Activated CD8-positive, alpha-beta T cell treated with anti-CD3 and anti-CD28 coated beads for 36 hours (primary cell): ENCODE measurements at regions not wholly inside any gene's neighbourhood (a gene's known extent, or its start where the extent isn't known, plus 50 kb on each side); places are given as distances from the start of the nearest gene placed in this dataset.

Experiments
- ATAC-seq: fragments of 200-7000 bp; cut with Tn5 transposase; one replicate; pipeline ENCODE4 v1.10.0; 2021; ENCODE audit warnings: mild to moderate bottlenecking, moderate library complexity
- CTCF ChIA-PET: fragments of 350-600 bp; sonication (Branson Sonifier 250); formaldehyde crosslinking; loops from one replicate; lab custom pipeline; 2021; ENCODE audit warnings: antibody characterized with exemption; lab: Charles Lee
- POLR2A ChIA-PET: fragments of 350-600 bp; sonication (Branson Sonifier 250); formaldehyde crosslinking; loops from one replicate; lab custom pipeline; 2021; ENCODE audit warnings: antibody characterized with exemption; lab: Charles Lee
- DNase-seq: peaks from one replicate; pipeline ENCODE4 v3.0.0-alpha.2; 2020
- H3K27ac Mint-ChIP-seq: one replicate; pipeline ENCODE4 v1.8.0; 2021; ENCODE audit warnings: mild to moderate bottlenecking, mixed read lengths
- H3K27me3 Mint-ChIP-seq: one replicate; pipeline ENCODE4 v1.8.0; 2021; ENCODE audit warnings: mixed read lengths
- H3K36me3 Mint-ChIP-seq: one replicate; pipeline ENCODE4 v1.8.0; 2021; ENCODE audit warnings: low read depth, mixed read lengths
- H3K4me1 Mint-ChIP-seq: one replicate; pipeline ENCODE4 v1.8.0; 2021; ENCODE audit warnings: low read depth, mixed read lengths
- H3K4me3 Mint-ChIP-seq: one replicate; pipeline ENCODE4 v1.8.0; 2021; ENCODE audit warnings: mild to moderate bottlenecking, moderate library complexity, mixed read lengths
- H3K9me3 Mint-ChIP-seq: one replicate; pipeline ENCODE4 v1.8.0; 2021; ENCODE audit warnings: mixed read lengths
- intact Hi-C: fragments of 100-400 bp; cut with micrococcal nuclease; formaldehyde crosslinking; loops from one replicate; pipeline ENCODE4 v1.10.0; 2022
- TF ChIP-seq, protein P1 (sequence below): fragments of 200-600 bp; IDR thresholded peaks from one replicate; pipeline ENCODE4 v1.8.0; 2022; ENCODE audit warnings: antibody characterized with exemption, mild to moderate bottlenecking

DNA sequence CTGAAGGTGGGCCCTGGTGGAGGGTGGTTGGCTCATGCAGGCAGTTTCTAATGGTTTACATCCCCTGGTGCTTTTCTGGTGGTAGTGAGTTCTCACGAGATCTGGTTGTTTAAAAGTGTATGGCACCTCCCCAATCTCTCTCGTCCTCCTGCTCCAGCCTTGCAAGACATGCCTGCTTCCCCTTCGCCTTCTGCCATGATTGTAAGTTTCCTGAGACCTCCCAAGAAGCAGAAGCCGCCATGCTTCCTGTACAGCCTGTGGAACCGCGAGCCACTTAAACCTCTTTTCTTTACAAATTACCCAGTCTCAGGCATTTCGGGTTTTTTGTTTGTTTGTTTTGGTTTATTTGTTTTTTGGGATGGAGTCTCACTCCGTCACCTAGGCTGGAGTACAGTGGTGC lies 173.2 kb downstream of the MN1 start:
- ATAC-seq = no peak
- intact Hi-C loops = no loop called here
- TF ChIP-seq, protein P1, sequence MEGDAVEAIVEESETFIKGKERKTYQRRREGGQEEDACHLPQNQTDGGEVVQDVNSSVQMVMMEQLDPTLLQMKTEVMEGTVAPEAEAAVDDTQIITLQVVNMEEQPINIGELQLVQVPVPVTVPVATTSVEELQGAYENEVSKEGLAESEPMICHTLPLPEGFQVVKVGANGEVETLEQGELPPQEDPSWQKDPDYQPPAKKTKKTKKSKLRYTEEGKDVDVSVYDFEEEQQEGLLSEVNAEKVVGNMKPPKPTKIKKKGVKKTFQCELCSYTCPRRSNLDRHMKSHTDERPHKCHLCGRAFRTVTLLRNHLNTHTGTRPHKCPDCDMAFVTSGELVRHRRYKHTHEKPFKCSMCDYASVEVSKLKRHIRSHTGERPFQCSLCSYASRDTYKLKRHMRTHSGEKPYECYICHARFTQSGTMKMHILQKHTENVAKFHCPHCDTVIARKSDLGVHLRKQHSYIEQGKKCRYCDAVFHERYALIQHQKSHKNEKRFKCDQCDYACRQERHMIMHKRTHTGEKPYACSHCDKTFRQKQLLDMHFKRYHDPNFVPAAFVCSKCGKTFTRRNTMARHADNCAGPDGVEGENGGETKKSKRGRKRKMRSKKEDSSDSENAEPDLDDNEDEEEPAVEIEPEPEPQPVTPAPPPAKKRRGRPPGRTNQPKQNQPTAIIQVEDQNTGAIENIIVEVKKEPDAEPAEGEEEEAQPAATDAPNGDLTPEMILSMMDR = no peak
- Mint-ChIP-seq H3K4me3 (no peak overlapping the region), H3K36me3 (no peaks in the 10 kb centered on the region), H3K4me1 (no peaks in the 10 kb centered on the region), H3K27ac (no peak overlapping the region), H3K27me3 (no peaks in the 10 kb centered on the region), H3K9me3 (no peaks in the 10 kb centered on the region)
- DNase-seq = no peak
- ChIA-PET CTCF (no interaction called here), POLR2A (no interaction called here)

DNA sequence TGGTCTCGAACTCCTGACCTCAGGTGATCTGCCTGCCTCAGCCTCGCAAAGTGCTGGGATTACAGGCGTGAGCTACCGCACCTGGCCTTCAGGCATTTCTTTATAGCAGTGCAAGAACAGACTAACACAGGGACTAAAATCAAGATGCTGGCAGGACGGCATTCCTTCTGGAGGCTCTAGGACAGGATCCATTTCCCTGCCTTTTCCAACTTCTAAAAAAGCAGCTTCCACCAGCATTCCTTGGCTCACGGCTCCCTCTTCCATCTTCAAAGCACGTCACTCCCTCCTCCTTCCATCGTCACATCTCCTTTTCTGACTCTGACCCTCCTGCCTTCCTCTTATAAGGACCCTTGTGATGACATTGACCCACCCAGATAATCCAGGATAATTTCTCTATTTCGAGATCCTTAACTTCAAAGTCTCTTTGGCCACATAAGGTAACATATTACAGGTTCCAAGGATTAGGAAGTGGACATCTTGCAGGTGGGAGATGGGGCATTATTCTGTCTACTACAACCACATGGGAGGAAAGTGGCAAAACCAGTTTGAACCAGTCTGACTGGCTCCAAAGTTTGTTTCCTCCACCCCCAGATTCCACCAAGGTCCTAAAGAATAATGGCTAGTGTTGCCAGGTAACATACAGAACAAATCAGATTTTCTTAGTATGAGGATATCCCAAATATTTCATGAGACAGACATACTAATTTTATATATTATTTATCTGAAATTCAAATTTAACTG lies 172.5 kb downstream of the MN1 start:
- CTCF ChIA-PET = no interaction called here
- POLR2A ChIA-PET = no interaction called here
- ATAC-seq = no peak
- no peak for DNase-seq
- TF ChIP-seq, protein P1 = no peak
- Mint-ChIP-seq H3K27me3 (peaks cover 2% of the 10 kb centered on the region), H3K9me3 (no peaks in the 10 kb centered on the region), H3K4me1 (no peaks in the 10 kb centered on the region), H3K27ac (no peak overlapping the region), H3K4me3 (no peak overlapping the region), H3K36me3 (no peaks in the 10 kb centered on the region)
- intact Hi-C loops = no loop called here

DNA sequence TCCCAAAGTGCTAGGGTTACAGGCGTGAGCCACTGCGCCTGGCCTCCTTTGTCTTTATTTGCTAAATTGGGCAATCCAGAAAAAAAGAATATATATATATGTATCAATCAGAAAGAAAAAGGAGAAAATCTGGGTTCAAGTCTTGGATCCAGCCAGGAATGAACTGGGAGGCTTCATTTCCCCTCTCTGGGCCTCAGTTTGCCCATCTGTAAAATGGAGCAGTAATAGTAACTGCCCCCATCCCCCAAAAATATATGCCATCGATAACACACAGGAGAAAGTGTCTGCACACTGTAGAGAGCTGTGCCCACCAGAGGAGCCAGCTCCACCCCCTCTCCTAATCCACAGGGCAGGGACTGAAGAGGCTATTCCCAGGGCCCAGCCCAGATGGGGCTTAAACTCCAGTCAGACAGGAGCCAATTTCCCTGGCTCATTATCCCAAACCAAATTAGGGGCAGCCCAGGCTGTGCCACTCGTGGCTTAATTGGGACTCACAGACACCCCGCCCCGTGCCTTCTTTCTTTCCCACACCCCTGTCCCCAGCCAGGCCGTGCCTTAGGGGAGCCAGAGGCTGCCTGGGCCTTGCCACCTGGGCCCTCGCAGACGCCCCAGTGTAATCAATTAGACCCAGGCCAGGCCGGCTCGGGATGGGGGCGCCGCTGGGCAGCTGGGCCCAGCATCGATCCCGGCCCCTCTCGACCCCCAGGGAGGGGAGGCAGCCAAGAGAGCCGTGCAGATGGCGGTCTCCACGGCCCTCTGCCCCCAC lies 171.5 kb downstream of the MN1 start:
- H3K36me3 Mint-ChIP-seq = no peaks in the 10 kb centered on the region

DNA sequence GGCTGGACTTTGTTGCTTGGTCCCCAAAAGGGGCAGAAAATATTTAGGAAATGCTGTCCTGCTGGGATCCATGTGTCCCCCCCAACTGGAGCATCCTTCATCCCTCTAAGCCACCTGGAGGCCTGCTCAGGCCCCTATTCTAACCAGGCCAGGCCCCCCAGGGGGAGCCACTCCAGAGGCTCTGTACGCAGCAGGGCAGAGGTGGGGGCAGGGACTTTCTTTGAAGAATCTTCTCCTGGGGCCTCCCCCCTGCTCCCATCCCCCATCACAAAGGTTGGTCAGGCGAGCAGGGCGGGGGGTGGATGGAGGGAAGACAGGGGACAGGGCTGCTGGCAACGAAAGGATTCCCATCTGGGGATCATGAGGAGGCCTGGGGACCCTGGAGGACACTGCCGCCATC lies 170.8 kb downstream of the MN1 start:
- CTCF ChIA-PET = no interaction called here
- no peaks in the 10 kb centered on the region for H3K9me3 Mint-ChIP-seq
- POLR2A ChIA-PET = no interaction called here
- no peak for ATAC-seq
- H3K27me3 Mint-ChIP-seq = peaks cover 2% of the 10 kb centered on the region
- intact Hi-C loops = no loop called here
- no peak overlapping the region for H3K27ac Mint-ChIP-seq
- no peaks in the 10 kb centered on the region for H3K36me3 Mint-ChIP-seq
- H3K4me3 Mint-ChIP-seq = no peak overlapping the region
- TF ChIP-seq, protein P1 = no peak
- no peaks in the 10 kb centered on the region for H3K4me1 Mint-ChIP-seq
- no peak for DNase-seq

More for the DNA sequence above, 171.5 kb downstream of the MN1 start:
- ChIA-PET POLR2A (no interaction called here), CTCF (no interaction called here)
- no peak overlapping the region for H3K27ac Mint-ChIP-seq
- no peak overlapping the region for H3K4me3 Mint-ChIP-seq
- TF ChIP-seq, protein P1 = no peak
- H3K27me3 Mint-ChIP-seq = peaks cover 2% of the 10 kb centered on the region
- intact Hi-C loops = no loop called here
- H3K9me3 Mint-ChIP-seq = no peaks in the 10 kb centered on the region
- ATAC-seq = no peak
- no peaks in the 10 kb centered on the region for H3K4me1 Mint-ChIP-seq
- DNase-seq = no peak

DNA sequence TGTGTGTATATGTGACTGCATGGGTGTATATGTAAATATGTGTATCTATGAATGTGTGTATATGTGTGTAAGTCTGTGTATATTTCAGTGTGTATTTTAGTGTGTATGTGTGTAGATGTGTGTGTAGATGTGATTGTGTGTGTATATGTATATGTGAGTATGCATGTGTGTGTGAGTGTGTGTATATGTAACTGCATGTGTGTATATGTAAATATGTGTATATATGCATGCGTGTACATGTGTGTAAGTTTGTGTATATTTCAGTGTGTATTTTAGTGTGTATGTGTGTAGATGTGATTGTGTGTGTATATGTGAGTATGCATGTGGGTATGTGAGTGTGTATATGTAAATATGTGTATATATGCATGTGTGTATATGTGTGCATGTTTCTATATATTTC lies 169.9 kb downstream of the MN1 start:
- POLR2A ChIA-PET = no interaction called here
- DNase-seq (no peak), ATAC-seq (no peak)
- CTCF ChIA-PET = no interaction called here
- H3K4me1 Mint-ChIP-seq = no peaks in the 10 kb centered on the region
- H3K27me3 Mint-ChIP-seq = peaks cover 2% of the 10 kb centered on the region
- H3K4me3 Mint-ChIP-seq = no peak overlapping the region
- no peak overlapping the region for H3K27ac Mint-ChIP-seq
- H3K9me3 Mint-ChIP-seq = no peaks in the 10 kb centered on the region
- TF ChIP-seq, protein P1 = no peak
- intact Hi-C loops = no loop called here
- no peaks in the 10 kb centered on the region for H3K36me3 Mint-ChIP-seq
